A549 (cell line): ENCODE measurements at regions not wholly inside any gene's neighbourhood (a gene's known extent, or its start where the extent isn't known, plus 50 kb on each side); places are given as distances from the start of the nearest gene placed in this dataset.

ENCODE experiments used
- CTCF ChIP-seq: fragments of >200 bp; sonication (Bioruptor Twin); formaldehyde crosslinking; IDR thresholded peaks from 3 replicates; pipeline ENCODE4 v1.5.1; 2016
- MAZ ChIP-seq: fragments of 150-350 bp; IDR thresholded peaks from 2 replicates; pipeline ENCODE4 v1.6.1; 2014; ENCODE audit warnings: antibody characterized with exemption, low read depth, low read length, borderline replicate concordance
- POLR2A ChIP-seq: IDR thresholded peaks from 2 replicates; pipeline ENCODE4 v1.6.1; 2012; ENCODE audit warnings: mild to moderate bottlenecking, low read length
- RNF2 ChIP-seq: fragments of 200-600 bp; sonication (generic); IDR thresholded peaks from 2 replicates; pipeline ENCODE4 v1.6.1; 2016; ENCODE audit warnings: low read depth, mild to moderate bottlenecking, antibody characterized with exemption, moderate library complexity, borderline replicate concordance

- TF ChIP-seq CTCF (no peak), POLR2A (no peak), MAZ (no peak), RNF2 (no peak)
Measured at GRCh38 chr20:48463916-48464315, 363.9 kb downstream of the PREX1 start.
